OCI-LY1 (cell line): ENCODE measurements at regions not wholly inside any gene's neighbourhood (a gene's known extent, or its start where the extent isn't known, plus 50 kb on each side); places are given as distances from the start of the nearest gene placed in this dataset.
A peak's percentile ranks its signal among the peaks of the same experiment; 100 is the strongest.

Experiments used
- H2AFZ ChIP-seq: fragments of 200-600 bp; sonication (generic), shearing (Covaris generic); 2 replicates; pipeline ENCODE4 v1.6.0; 2014; ENCODE audit warnings: antibody characterized with exemption, mild to moderate bottlenecking, low read length
- H3F3A ChIP-seq: fragments of 200-600 bp; sonication (generic), shearing (Covaris generic); 2 replicates; pipeline ENCODE4 v1.6.0; 2014; ENCODE audit warnings: mild to moderate bottlenecking, antibody characterized with exemption, low read length, moderate library complexity; ENCODE audit not compliant: insufficient read depth
- H3K27ac ChIP-seq: fragments of 200-600 bp; sonication (generic); 2 replicates; pipeline ENCODE4 v1.5.1; 2014; ENCODE audit warnings: low read length, mixed run types, mild to moderate bottlenecking, low read depth; ENCODE audit not compliant: poor library complexity, severe bottlenecking
- H3K27me3 ChIP-seq: fragments of 200-600 bp; sonication (generic); 2 replicates; pipeline ENCODE4 v1.6.0; 2014; ENCODE audit warnings: antibody characterized with exemption, mild to moderate bottlenecking, low read length, moderate library complexity; ENCODE audit not compliant: insufficient read depth
- H3K36me3 ChIP-seq: fragments of 200-600 bp; sonication (generic); 2 replicates; pipeline ENCODE4 v1.6.1; 2014; ENCODE audit warnings: mild to moderate bottlenecking, antibody characterized with exemption, low read length, moderate library complexity, mixed read lengths; ENCODE audit not compliant: insufficient read depth
- H3K4me1 ChIP-seq: fragments of 200-600 bp; sonication (generic); 2 replicates; pipeline ENCODE4 v1.5.1; 2014; ENCODE audit warnings: mild to moderate bottlenecking, low read length, moderate library complexity; ENCODE audit not compliant: insufficient read depth, severe bottlenecking
- H3K4me2 ChIP-seq: fragments of 200-600 bp; sonication (generic), shearing (Covaris generic); 2 replicates; pipeline ENCODE4 v1.6.1; 2014; ENCODE audit warnings: low read length
- H3K4me3 ChIP-seq: fragments of 200-600 bp; sonication (generic); 2 replicates; pipeline ENCODE4 v1.5.1; 2014; ENCODE audit warnings: low read length, low read depth, mild to moderate bottlenecking, mixed read lengths; ENCODE audit not compliant: poor library complexity, severe bottlenecking
- H3K79me2 ChIP-seq: fragments of 200-600 bp; shearing (Covaris generic); 2 replicates; pipeline ENCODE4 v1.6.1; 2016; ENCODE audit warnings: mixed run types, low read length, mixed read lengths; ENCODE audit not compliant: insufficient read depth
- H3K9ac ChIP-seq: fragments of 200-600 bp; sonication (generic), shearing (Covaris generic); 2 replicates; pipeline ENCODE4 v1.6.1; 2014; ENCODE audit warnings: mild to moderate bottlenecking, low read length, mixed read lengths
- H3K9me2 ChIP-seq: fragments of 200-600 bp; sonication (generic), shearing (Covaris generic); 2 replicates; pipeline ENCODE4 v1.6.1; 2014; ENCODE audit warnings: low read depth, mild to moderate bottlenecking, low read length, mixed read lengths
- H3K9me3 ChIP-seq: fragments of 200-600 bp; shearing (Covaris generic); 2 replicates; pipeline ENCODE4 v1.6.1; 2014; ENCODE audit warnings: low read length, mixed read lengths
- H4K20me1 ChIP-seq: fragments of 200-600 bp; sonication (generic), shearing (Covaris generic); 2 replicates; pipeline ENCODE4 v1.6.0; 2016; ENCODE audit warnings: mild to moderate bottlenecking, low read length; ENCODE audit not compliant: insufficient read depth
- CTCF ChIP-seq: fragments of 200-600 bp; sonication (generic), shearing (Covaris generic); IDR thresholded peaks from 2 replicates; pipeline ENCODE4 v1.5.1; 2017; ENCODE audit warnings: mild to moderate bottlenecking, antibody characterized with exemption, low read length, moderate library complexity, mixed read lengths
- EZH2 ChIP-seq: fragments of 200-600 bp; sonication (generic), shearing (Covaris generic); IDR thresholded peaks from 2 replicates; pipeline ENCODE4 v1.8.0; 2017; ENCODE audit warnings: borderline replicate concordance, mixed run types, mild to moderate bottlenecking, antibody characterized with exemption, low read length, moderate library complexity, mixed read lengths

GRCh38 chr16:63737633-63738032 lies 1384.2 kb downstream of the CDH11 start:
- Histone ChIP-seq H3K27ac (no peak overlapping the region), H3K9me3 (no peaks in the 10 kb centered on the region), H3K4me1 (no peaks in the 10 kb centered on the region), H3F3A (no peaks in the 10 kb centered on the region), H2AFZ (no peak overlapping the region), H3K4me3 (no peak overlapping the region), H3K9me2 (no peaks in the 10 kb centered on the region), H3K9ac (no peak overlapping the region), H3K27me3 (no peaks in the 10 kb centered on the region), H3K36me3 (no peaks in the 10 kb centered on the region), H3K4me2 (no peak overlapping the region), H3K79me2 (no peaks in the 10 kb centered on the region), H4K20me1 (no peaks in the 10 kb centered on the region)
- TF ChIP-seq EZH2, result no peak
- TF ChIP-seq CTCF, result no peak

GRCh38 chr16:63735456-63735855 lies 1386.4 kb downstream of the CDH11 start:
- Histone ChIP-seq H3K9ac (no peak overlapping the region), H3K27me3 (no peaks in the 10 kb centered on the region), H4K20me1 (no peaks in the 10 kb centered on the region), H3K4me1 (no peaks in the 10 kb centered on the region), H3K36me3 (no peaks in the 10 kb centered on the region), H3K4me2 (no peak overlapping the region), H3K27ac (no peak overlapping the region), H3K79me2 (no peaks in the 10 kb centered on the region), H3K9me3 (no peaks in the 10 kb centered on the region), H3K4me3 (no peak overlapping the region), H3K9me2 (no peaks in the 10 kb centered on the region), H2AFZ (no peak overlapping the region), H3F3A (no peaks in the 10 kb centered on the region)
- TF ChIP-seq CTCF (no peak), EZH2 (no peak)

GRCh38 chr16:63720848-63721247 lies 1401.0 kb downstream of the CDH11 start:
- H3K9ac ChIP-seq, result no peak overlapping the region
- H3K9me2 ChIP-seq, result no peaks in the 10 kb centered on the region
- H4K20me1 ChIP-seq, result no peaks in the 10 kb centered on the region
- H2AFZ ChIP-seq, result no peak overlapping the region
- TF ChIP-seq CTCF, result peak; percentile 70
- no peak for TF ChIP-seq EZH2
- H3F3A ChIP-seq, result no peaks in the 10 kb centered on the region
- no peaks in the 10 kb centered on the region for H3K36me3 ChIP-seq
- H3K4me3 ChIP-seq, result no peak overlapping the region
- H3K9me3 ChIP-seq, result no peaks in the 10 kb centered on the region
- no peaks in the 10 kb centered on the region for H3K79me2 ChIP-seq
- H3K4me2 ChIP-seq, result no peak overlapping the region
- H3K4me1 ChIP-seq, result no peaks in the 10 kb centered on the region
- H3K27me3 ChIP-seq, result no peaks in the 10 kb centered on the region
- H3K27ac ChIP-seq, result no peak overlapping the region
